ENCODE measurements at regions not wholly inside any gene's neighbourhood (a gene's known extent, or its start where the extent isn't known, plus 50 kb on each side); places are given as distances from the start of the nearest gene placed in this dataset.

DNA sequence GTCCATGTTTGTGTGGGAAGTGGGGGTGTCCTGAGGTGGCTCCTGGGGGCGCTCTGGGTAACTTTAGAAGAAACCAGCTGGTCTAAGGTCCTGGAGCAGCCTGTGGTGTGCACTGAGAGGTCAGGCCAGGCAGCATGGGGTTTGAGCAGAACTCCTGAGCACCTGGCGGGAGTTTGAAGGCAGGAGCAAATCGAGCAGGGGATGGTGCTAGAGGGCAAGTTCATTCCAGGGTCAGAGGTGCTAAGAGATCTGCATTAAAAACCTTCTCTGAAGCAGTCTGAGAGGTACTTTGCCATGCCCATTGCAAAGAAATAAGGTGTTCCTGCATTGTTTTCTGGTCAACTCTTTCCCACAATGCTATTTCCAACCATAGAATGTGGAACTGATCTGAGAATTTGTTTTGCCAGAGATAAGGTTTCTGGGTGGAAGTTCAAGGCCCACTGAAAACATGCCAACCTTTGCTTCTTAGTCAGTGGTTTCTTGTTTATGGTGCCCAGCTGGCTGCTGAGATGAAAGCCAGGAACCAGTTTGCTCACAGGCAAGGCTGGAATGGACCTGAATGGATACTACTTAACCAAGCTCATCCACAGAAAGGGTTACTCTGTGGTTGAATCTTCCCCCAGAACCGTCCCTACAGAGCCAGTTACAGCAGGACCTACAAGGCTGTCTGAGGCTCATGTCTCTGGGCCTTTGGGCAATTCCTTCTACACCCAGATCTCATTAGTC is 136.3 kb upstream of the TMEM72 start:
- H3K36me3 ChIP-seq (ENCODE audit: control insufficient read depth, low read length) = no peaks in the 10 kb centered on the region
- H3K4me3 ChIP-seq (ENCODE audit: low read length) = no peak overlapping the region
- no peak overlapping the region for H3K27ac ChIP-seq (ENCODE audit: low read depth, low read length)
- no peak for TF ChIP-seq EZH2phosphoT487 (IDR thresholded peaks at IDR 0.05; ENCODE audit: borderline replicate concordance, low read length)
- TF ChIP-seq, protein P1, sequence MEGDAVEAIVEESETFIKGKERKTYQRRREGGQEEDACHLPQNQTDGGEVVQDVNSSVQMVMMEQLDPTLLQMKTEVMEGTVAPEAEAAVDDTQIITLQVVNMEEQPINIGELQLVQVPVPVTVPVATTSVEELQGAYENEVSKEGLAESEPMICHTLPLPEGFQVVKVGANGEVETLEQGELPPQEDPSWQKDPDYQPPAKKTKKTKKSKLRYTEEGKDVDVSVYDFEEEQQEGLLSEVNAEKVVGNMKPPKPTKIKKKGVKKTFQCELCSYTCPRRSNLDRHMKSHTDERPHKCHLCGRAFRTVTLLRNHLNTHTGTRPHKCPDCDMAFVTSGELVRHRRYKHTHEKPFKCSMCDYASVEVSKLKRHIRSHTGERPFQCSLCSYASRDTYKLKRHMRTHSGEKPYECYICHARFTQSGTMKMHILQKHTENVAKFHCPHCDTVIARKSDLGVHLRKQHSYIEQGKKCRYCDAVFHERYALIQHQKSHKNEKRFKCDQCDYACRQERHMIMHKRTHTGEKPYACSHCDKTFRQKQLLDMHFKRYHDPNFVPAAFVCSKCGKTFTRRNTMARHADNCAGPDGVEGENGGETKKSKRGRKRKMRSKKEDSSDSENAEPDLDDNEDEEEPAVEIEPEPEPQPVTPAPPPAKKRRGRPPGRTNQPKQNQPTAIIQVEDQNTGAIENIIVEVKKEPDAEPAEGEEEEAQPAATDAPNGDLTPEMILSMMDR (IDR thresholded peaks at IDR 0.05; ENCODE audit: low read depth, low read length, poor library complexity, severe bottlenecking) = no peak
- no peaks in the 10 kb centered on the region for H3K79me2 ChIP-seq (ENCODE audit: control insufficient read depth, low read length)
- H4K20me1 ChIP-seq (ENCODE audit: control insufficient read depth, insufficient read depth, low read depth, low read length) = no peaks in the 10 kb centered on the region
- no peaks in the 10 kb centered on the region for H3K9me2 ChIP-seq (replicated peaks; ENCODE audit: control insufficient read depth, low read length)
- no peaks in the 10 kb centered on the region for H3F3A ChIP-seq (ENCODE audit: control insufficient read depth, insufficient read depth)
- H3K4me2 ChIP-seq (ENCODE audit: low read length) = no peak overlapping the region
- no peaks in the 10 kb centered on the region for H3K9me3 ChIP-seq (ENCODE audit: control insufficient read depth, insufficient read depth, low read length)
- no peaks in the 10 kb centered on the region for H3K4me1 ChIP-seq (ENCODE audit: control insufficient read depth, low read length)
- H3K27me3 ChIP-seq (ENCODE audit: control insufficient read depth, low read length) = no peaks in the 10 kb centered on the region

DNA sequence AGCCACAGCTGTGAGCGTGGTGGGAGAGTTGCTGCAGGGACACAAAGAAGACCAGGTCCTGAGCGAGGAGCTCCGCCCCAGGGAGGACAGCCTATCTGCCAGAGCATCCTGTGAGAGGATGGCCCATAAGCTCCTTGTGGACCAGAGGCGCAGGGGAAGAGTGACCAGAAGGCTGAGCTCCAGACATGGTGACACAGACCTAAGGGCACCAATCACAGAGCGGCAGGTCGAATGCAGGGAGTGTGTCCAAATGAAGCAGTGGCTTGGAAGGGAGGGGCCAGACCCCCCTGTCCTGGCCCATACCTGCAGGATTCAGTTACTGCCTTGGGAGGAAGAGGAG is 135.8 kb upstream of the TMEM72 start:
- H3K4me3 ChIP-seq (ENCODE audit: low read length) = no peak overlapping the region
- H3K27me3 ChIP-seq (ENCODE audit: control insufficient read depth, low read length) = no peaks in the 10 kb centered on the region
- H3K9me2 ChIP-seq (replicated peaks; ENCODE audit: control insufficient read depth, low read length) = no peaks in the 10 kb centered on the region
- H4K20me1 ChIP-seq (ENCODE audit: control insufficient read depth, insufficient read depth, low read depth, low read length) = no peaks in the 10 kb centered on the region
- H3F3A ChIP-seq (ENCODE audit: control insufficient read depth, insufficient read depth) = no peaks in the 10 kb centered on the region
- H3K79me2 ChIP-seq (ENCODE audit: control insufficient read depth, low read length) = no peaks in the 10 kb centered on the region
- H3K4me1 ChIP-seq (ENCODE audit: control insufficient read depth, low read length) = no peaks in the 10 kb centered on the region
- H3K27ac ChIP-seq (ENCODE audit: low read depth, low read length) = no peak overlapping the region
- no peaks in the 10 kb centered on the region for H3K9me3 ChIP-seq (ENCODE audit: control insufficient read depth, insufficient read depth, low read length)
- H3K36me3 ChIP-seq (ENCODE audit: control insufficient read depth, low read length) = no peaks in the 10 kb centered on the region
- H3K4me2 ChIP-seq (ENCODE audit: low read length) = no peak overlapping the region
- no peak for TF ChIP-seq EZH2phosphoT487 (IDR thresholded peaks at IDR 0.05; ENCODE audit: borderline replicate concordance, low read length)
- TF ChIP-seq, protein P1 (IDR thresholded peaks at IDR 0.05; ENCODE audit: low read depth, low read length, poor library complexity, severe bottlenecking) = no peak

DNA sequence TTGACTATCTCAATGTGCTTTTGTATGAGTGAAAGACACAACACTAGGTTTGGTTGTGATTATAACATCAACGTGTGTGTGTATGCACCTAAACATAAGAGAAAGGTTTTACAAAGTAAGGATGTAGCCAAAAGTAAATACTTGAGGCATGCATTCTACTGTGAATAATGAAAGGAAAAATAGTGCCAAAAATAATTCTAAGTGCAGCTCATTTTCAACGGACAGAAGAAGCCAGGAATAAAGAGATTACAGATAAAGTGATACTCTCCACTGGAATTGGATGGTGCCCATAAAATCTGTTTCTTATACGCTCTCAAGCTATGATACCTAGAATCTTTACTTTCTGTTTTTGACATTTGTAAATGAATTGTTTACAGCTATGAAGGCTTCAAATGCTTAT is 135.0 kb upstream of the TMEM72 start:
- Histone ChIP-seq H3K4me3 (ENCODE audit: low read length) (no peak overlapping the region), H4K20me1 (ENCODE audit: control insufficient read depth, insufficient read depth, low read depth, low read length) (no peaks in the 10 kb centered on the region), H3K27me3 (ENCODE audit: control insufficient read depth, low read length) (no peaks in the 10 kb centered on the region), H3K79me2 (ENCODE audit: control insufficient read depth, low read length) (no peaks in the 10 kb centered on the region), H3K4me2 (ENCODE audit: low read length) (no peak overlapping the region), H3K27ac (ENCODE audit: low read depth, low read length) (no peak overlapping the region), H3F3A (ENCODE audit: control insufficient read depth, insufficient read depth) (no peaks in the 10 kb centered on the region), H3K9me3 (ENCODE audit: control insufficient read depth, insufficient read depth, low read length) (no peaks in the 10 kb centered on the region), H3K4me1 (ENCODE audit: control insufficient read depth, low read length) (no peaks in the 10 kb centered on the region), H3K9me2 (replicated peaks; ENCODE audit: control insufficient read depth, low read length) (no peaks in the 10 kb centered on the region), H3K36me3 (ENCODE audit: control insufficient read depth, low read length) (no peaks in the 10 kb centered on the region)
- TF ChIP-seq, protein P1 (IDR thresholded peaks at IDR 0.05; ENCODE audit: low read depth, low read length, poor library complexity, severe bottlenecking) = no peak
- TF ChIP-seq EZH2phosphoT487 (IDR thresholded peaks at IDR 0.05; ENCODE audit: borderline replicate concordance, low read length) = no peak

Data from DOHH2 (cell line).